Skeletal muscle satellite cell (primary cell): ENCODE measurements at regions not wholly inside any gene's neighbourhood (a gene's known extent, or its start where the extent isn't known, plus 50 kb on each side); places are given as distances from the start of the nearest gene placed in this dataset.

ENCODE experiments used
- H3K27me3 ChIP-seq: 2 replicates; pipeline ENCODE4 v1.7.0; 2013; ENCODE audit warnings: low read length; ENCODE audit not compliant: control insufficient read depth, insufficient read depth
- H3K36me3 ChIP-seq: 2 replicates; pipeline ENCODE4 v1.7.0; 2013; ENCODE audit warnings: mild to moderate bottlenecking, control low read depth, low read length; ENCODE audit not compliant: insufficient read depth
- H3K4me1 ChIP-seq: 2 replicates; pipeline ENCODE4 v1.7.0; 2013; ENCODE audit warnings: low read length; ENCODE audit not compliant: control insufficient read depth, insufficient read depth
- H3K4me2 ChIP-seq: 2 replicates; pipeline ENCODE4 v1.7.0; 2013; ENCODE audit warnings: mild to moderate bottlenecking, low read length
- H3K4me3 ChIP-seq: 2 replicates; pipeline ENCODE4 v1.7.0; 2013; ENCODE audit warnings: low read length
- H3K9ac ChIP-seq: 2 replicates; pipeline ENCODE4 v1.7.0; 2013; ENCODE audit warnings: mild to moderate bottlenecking, low read depth, low read length, moderate library complexity
- H3K9me3 ChIP-seq: replicated peaks from 2 replicates; pipeline ENCODE4 v1.7.0; 2013; ENCODE audit warnings: mild to moderate bottlenecking, control low read depth, low read length

GRCh38 chr3:43857361-43858293 lies 166.9 kb downstream of the ABHD5 start:
- Histone ChIP-seq H3K4me2 (no peak overlapping the region), H3K9me3 (no peaks in the 10 kb centered on the region), H3K36me3 (no peaks in the 10 kb centered on the region), H3K4me3 (no peak overlapping the region), H3K27me3 (no peaks in the 10 kb centered on the region), H3K9ac (no peak overlapping the region), H3K4me1 (peaks cover 24% of the 10 kb centered on the region)

- Histone ChIP-seq H3K27me3 (no peaks in the 10 kb centered on the region), H3K9ac (no peak overlapping the region), H3K36me3 (no peaks in the 10 kb centered on the region), H3K4me2 (no peak overlapping the region), H3K9me3 (no peaks in the 10 kb centered on the region), H3K4me3 (no peak overlapping the region), H3K4me1 (peaks cover 24% of the 10 kb centered on the region)
These were observed 167.6 kb downstream of the ABHD5 start for GRCh38 chr3:43858294-43858701.

DNA sequence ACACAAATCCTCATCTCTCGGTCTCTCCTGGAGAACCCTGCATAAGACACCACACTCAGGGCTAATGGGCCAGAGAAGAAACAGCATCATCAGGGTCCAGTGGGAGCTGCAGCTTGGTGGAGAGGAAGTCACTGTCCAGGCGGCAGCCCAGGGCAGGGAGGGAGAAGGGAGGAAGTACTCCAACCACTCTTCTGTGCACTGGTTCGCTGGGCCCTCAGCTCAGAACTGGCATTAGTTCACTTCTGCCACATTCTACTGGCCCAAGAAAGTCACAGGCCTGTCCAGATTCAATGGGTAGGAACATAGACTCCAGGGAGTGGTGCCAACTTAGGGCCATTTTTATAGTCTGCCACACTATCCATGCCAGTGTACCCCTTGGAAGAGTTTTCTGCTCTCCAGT lies 169.0 kb downstream of the ABHD5 start:
- H3K9ac ChIP-seq: no peak overlapping the region
- H3K27me3 ChIP-seq: no peaks in the 10 kb centered on the region
- H3K4me3 ChIP-seq: no peak overlapping the region
- H3K36me3 ChIP-seq: no peaks in the 10 kb centered on the region
- H3K4me2 ChIP-seq: no peak overlapping the region
- peaks cover 17% of the 10 kb centered on the region for H3K4me1 ChIP-seq
- no peaks in the 10 kb centered on the region for H3K9me3 ChIP-seq

- no peaks in the 10 kb centered on the region for H3K9me3 ChIP-seq
- no peak overlapping the region for H3K4me3 ChIP-seq
- H3K4me2 ChIP-seq: no peak overlapping the region
- no peaks in the 10 kb centered on the region for H3K36me3 ChIP-seq
- H3K9ac ChIP-seq: no peak overlapping the region
- no peaks in the 10 kb centered on the region for H3K27me3 ChIP-seq
- peaks cover 17% of the 10 kb centered on the region for H3K4me1 ChIP-seq
These were observed 170.9 kb downstream of the ABHD5 start for GRCh38 chr3:43861635-43862034.

DNA sequence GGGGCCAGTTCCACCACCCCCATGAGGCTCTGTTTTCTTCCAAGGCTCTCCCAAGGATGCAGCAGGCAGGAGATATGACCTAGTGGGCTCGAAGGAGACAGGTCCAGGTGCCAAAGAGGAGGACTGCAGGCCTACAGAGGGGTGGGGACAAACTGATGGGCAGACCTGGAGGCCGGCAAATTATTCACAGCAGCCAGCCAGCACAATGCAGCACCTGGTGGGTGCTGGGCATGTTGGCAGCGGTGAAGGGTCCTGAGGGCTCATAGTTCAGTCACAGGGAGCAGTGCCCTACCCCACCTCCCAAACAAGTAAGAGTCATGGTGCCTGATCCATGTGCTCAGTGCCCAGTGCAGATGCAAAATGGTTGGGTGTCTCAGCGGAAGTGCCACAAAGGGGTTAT lies 171.7 kb downstream of the ABHD5 start:
- peaks cover 25% of the 10 kb centered on the region for H3K4me1 ChIP-seq
- H3K4me3 ChIP-seq: no peak overlapping the region
- no peaks in the 10 kb centered on the region for H3K27me3 ChIP-seq
- no peak overlapping the region for H3K9ac ChIP-seq
- no peaks in the 10 kb centered on the region for H3K9me3 ChIP-seq
- no peaks in the 10 kb centered on the region for H3K36me3 ChIP-seq
- no peak overlapping the region for H3K4me2 ChIP-seq

- Histone ChIP-seq H3K4me1 (peaks cover 24% of the 10 kb centered on the region), H3K9ac (no peak overlapping the region)
These were observed 172.5 kb downstream of the ABHD5 start for GRCh38 chr3:43862992-43863805.

DNA sequence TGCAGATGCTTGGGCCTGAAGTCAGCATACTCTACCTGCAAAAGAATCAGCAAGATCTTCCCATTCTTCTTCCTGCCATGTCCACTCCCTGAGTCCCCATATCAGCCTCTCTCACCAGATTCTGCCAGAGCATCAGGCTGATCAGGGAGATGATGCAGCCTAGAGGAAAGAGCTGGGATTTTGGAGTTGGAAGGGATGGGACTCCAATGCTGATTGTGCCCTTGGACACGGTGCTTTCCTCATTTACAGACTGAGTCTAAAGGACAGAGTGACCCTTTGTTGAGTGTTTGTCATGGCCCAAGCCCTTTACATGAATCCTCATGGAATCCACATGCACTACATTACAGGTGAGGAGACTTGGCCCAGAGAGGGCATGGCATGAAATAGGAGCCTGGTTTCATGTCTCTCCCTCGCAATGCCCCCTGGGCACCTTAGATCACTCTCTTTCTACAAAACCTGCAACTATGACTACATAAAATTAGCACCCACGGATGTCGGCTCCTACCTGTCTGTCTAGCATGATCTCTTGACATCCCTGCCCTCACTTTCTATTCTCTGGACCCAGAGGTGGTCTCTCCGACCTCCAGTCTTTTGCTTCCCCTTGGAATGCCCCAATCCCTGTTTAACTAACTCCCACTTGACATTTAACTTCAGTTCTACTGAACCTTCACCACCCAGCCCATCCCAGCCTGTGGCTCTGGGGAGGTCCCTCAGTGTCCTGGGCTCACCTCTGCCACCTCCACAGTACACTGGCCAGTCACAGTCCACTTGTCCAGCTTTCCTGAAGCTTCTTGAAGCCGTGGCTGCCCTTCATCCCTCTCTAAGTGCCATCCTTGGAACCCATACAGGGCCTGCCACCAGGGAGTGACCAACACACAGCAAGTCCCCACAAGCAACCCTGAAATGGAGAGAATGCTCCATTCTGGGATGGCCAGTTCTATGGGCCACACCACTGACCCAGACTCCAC lies 173.5 kb downstream of the ABHD5 start:
- no peak overlapping the region for H3K4me2 ChIP-seq
- no peaks in the 10 kb centered on the region for H3K36me3 ChIP-seq
- no peak overlapping the region for H3K4me3 ChIP-seq
- no peaks in the 10 kb centered on the region for H3K9me3 ChIP-seq
- no peak overlapping the region for H3K9ac ChIP-seq
- H3K27me3 ChIP-seq: no peaks in the 10 kb centered on the region
- H3K4me1 ChIP-seq: peaks cover 33% of the 10 kb centered on the region

More at GRCh38 chr3:43862992-43863805, 172.5 kb downstream of the ABHD5 start:
- no peak overlapping the region for H3K4me3 ChIP-seq
- H3K4me2 ChIP-seq: no peak overlapping the region
- H3K27me3 ChIP-seq: no peaks in the 10 kb centered on the region
- H3K36me3 ChIP-seq: no peaks in the 10 kb centered on the region
- H3K9me3 ChIP-seq: no peaks in the 10 kb centered on the region

DNA sequence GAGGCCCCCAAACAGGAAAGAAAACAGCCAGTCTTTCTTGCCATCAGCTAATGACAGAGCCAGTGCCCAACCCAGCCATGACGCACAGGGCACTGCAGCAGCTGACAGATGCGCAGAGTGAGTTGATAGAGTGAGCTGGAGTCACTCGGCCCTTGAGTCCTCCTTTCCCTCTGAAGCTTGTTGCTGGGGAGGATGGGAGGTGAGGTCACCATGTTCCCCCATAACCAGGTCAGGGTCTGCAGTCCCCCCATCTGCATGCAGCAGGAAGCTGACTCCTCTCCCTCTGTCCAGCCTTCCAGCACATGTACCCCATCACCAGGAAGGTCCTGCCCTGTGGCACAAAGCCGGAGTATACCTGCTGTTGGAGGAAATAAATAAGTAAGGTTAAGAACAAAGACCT lies 174.6 kb downstream of the ABHD5 start:
- Histone ChIP-seq H3K4me1 (peaks cover 44% of the 10 kb centered on the region), H3K4me2 (no peak overlapping the region)

GRCh38 chr3:43865887-43866528 lies 175.3 kb downstream of the ABHD5 start:
- Histone ChIP-seq H3K4me2 (peak overlapping the region; percentile 6), H3K9me3 (no peaks in the 10 kb centered on the region), H3K9ac (peak overlapping the region; percentile 24), H3K4me3 (no peak overlapping the region), H3K36me3 (no peaks in the 10 kb centered on the region), H3K4me1 (peaks cover 51% of the 10 kb centered on the region), H3K27me3 (no peaks in the 10 kb centered on the region)

More for the DNA sequence above, 174.6 kb downstream of the ABHD5 start:
- no peak overlapping the region for H3K9ac ChIP-seq
- no peaks in the 10 kb centered on the region for H3K36me3 ChIP-seq
- no peak overlapping the region for H3K4me3 ChIP-seq
- H3K9me3 ChIP-seq: no peaks in the 10 kb centered on the region
- no peaks in the 10 kb centered on the region for H3K27me3 ChIP-seq

- peak overlapping the region; percentile 37 for H3K9ac ChIP-seq
- H3K27me3 ChIP-seq: no peaks in the 10 kb centered on the region
- no peaks in the 10 kb centered on the region for H3K9me3 ChIP-seq
- H3K4me3 ChIP-seq: no peak overlapping the region
- peaks cover 58% of the 10 kb centered on the region for H3K4me1 ChIP-seq
- no peaks in the 10 kb centered on the region for H3K36me3 ChIP-seq
- peak overlapping the region; percentile 26 for H3K4me2 ChIP-seq
These were observed 176.0 kb downstream of the ABHD5 start for GRCh38 chr3:43866529-43867353.
